ENCODE measurements at regions not wholly inside any gene's neighbourhood (a gene's known extent, or its start where the extent isn't known, plus 50 kb on each side); places are given as distances from the start of the nearest gene placed in this dataset.

- no peak overlapping the region for H3K4me3 ChIP-seq (ENCODE audit: insufficient read depth, low read length, poor library complexity, severe bottlenecking)
- no peak overlapping the region for H3K4me2 ChIP-seq (ENCODE audit: low read depth, low read length, poor library complexity, severe bottlenecking)
- H3K9me3 ChIP-seq (ENCODE audit: insufficient read depth, low read length) = no peaks in the 10 kb centered on the region
- H3F3A ChIP-seq (ENCODE audit: insufficient read depth) = no peaks in the 10 kb centered on the region
- H3K9ac ChIP-seq (ENCODE audit: low read length) = no peak overlapping the region
- H3K9me2 ChIP-seq (replicated peaks; ENCODE audit: insufficient read depth, low read length) = no peaks in the 10 kb centered on the region
- no peaks in the 10 kb centered on the region for H4K20me1 ChIP-seq (ENCODE audit: low read depth, low read length)
- no peak overlapping the region for H3K27ac ChIP-seq (ENCODE audit: low read depth, low read length)
- TF ChIP-seq EZH2phosphoT487 (conservative IDR thresholded peaks at IDR 0.05; ENCODE audit: low read length) = no peak
- no peak for TF ChIP-seq CTCF (IDR thresholded peaks at IDR 0.05; ENCODE audit: insufficient read depth, low read length, poor library complexity, severe bottlenecking)
- H3K36me3 ChIP-seq (ENCODE audit: low read length) = no peaks in the 10 kb centered on the region
- no peaks in the 10 kb centered on the region for H3K79me2 ChIP-seq (ENCODE audit: insufficient read depth, low read length)
- H2AFZ ChIP-seq (ENCODE audit: low read depth, low read length, severe bottlenecking) = no peak overlapping the region
- H3K27me3 ChIP-seq (ENCODE audit: low read length) = no peaks in the 10 kb centered on the region
Measured at GRCh38 chr6:41451039-41451438, 95.1 kb upstream of the FOXP4 start.

- H3K27me3 ChIP-seq (ENCODE audit: low read length) = no peaks in the 10 kb centered on the region
Measured at GRCh38 chr6:41451515-41452163, 94.5 kb upstream of the FOXP4 start.

GRCh38 chr6:41452763-41453162, 93.4 kb upstream of the FOXP4 start:
- Histone ChIP-seq H3K4me2 (ENCODE audit: low read depth, low read length, poor library complexity, severe bottlenecking) (no peak overlapping the region), H3K9me2 (replicated peaks; ENCODE audit: insufficient read depth, low read length) (no peaks in the 10 kb centered on the region), H4K20me1 (ENCODE audit: low read depth, low read length) (no peaks in the 10 kb centered on the region), H3K79me2 (ENCODE audit: insufficient read depth, low read length) (no peaks in the 10 kb centered on the region), H3K4me3 (ENCODE audit: insufficient read depth, low read length, poor library complexity, severe bottlenecking) (no peak overlapping the region), H3K9me3 (ENCODE audit: insufficient read depth, low read length) (no peaks in the 10 kb centered on the region), H3F3A (ENCODE audit: insufficient read depth) (no peaks in the 10 kb centered on the region), H3K9ac (ENCODE audit: low read length) (no peak overlapping the region), H3K27me3 (ENCODE audit: low read length) (no peaks in the 10 kb centered on the region), H3K27ac (ENCODE audit: low read depth, low read length) (no peak overlapping the region), H2AFZ (ENCODE audit: low read depth, low read length, severe bottlenecking) (no peak overlapping the region), H3K36me3 (ENCODE audit: low read length) (no peaks in the 10 kb centered on the region)
- no peak for TF ChIP-seq EZH2phosphoT487 (conservative IDR thresholded peaks at IDR 0.05; ENCODE audit: low read length)
- TF ChIP-seq CTCF (IDR thresholded peaks at IDR 0.05; ENCODE audit: insufficient read depth, low read length, poor library complexity, severe bottlenecking) = no peak

More at GRCh38 chr6:41451515-41452163, 94.5 kb upstream of the FOXP4 start:
- Histone ChIP-seq H2AFZ (ENCODE audit: low read depth, low read length, severe bottlenecking) (no peak overlapping the region), H3K9me3 (ENCODE audit: insufficient read depth, low read length) (no peaks in the 10 kb centered on the region), H3K9me2 (replicated peaks; ENCODE audit: insufficient read depth, low read length) (no peaks in the 10 kb centered on the region), H3K27ac (ENCODE audit: low read depth, low read length) (no peak overlapping the region), H3K36me3 (ENCODE audit: low read length) (no peaks in the 10 kb centered on the region), H3K79me2 (ENCODE audit: insufficient read depth, low read length) (no peaks in the 10 kb centered on the region), H3F3A (ENCODE audit: insufficient read depth) (no peaks in the 10 kb centered on the region), H4K20me1 (ENCODE audit: low read depth, low read length) (no peaks in the 10 kb centered on the region), H3K4me3 (ENCODE audit: insufficient read depth, low read length, poor library complexity, severe bottlenecking) (no peak overlapping the region), H3K4me2 (ENCODE audit: low read depth, low read length, poor library complexity, severe bottlenecking) (no peak overlapping the region), H3K9ac (ENCODE audit: low read length) (no peak overlapping the region)
- TF ChIP-seq EZH2phosphoT487 (conservative IDR thresholded peaks at IDR 0.05; ENCODE audit: low read length) = no peak
- TF ChIP-seq CTCF (IDR thresholded peaks at IDR 0.05; ENCODE audit: insufficient read depth, low read length, poor library complexity, severe bottlenecking) = no peak
